NCI-H1092 treated with DMSO at 0.1 percent for 48 hours (cell line): ENCODE measurements at regions not wholly inside any gene's neighbourhood (a gene's known extent, or its start where the extent isn't known, plus 50 kb on each side); places are given as distances from the start of the nearest gene placed in this dataset.

Source experiments
- DNase-seq: peaks from one replicate; lab custom pipeline; 2025; lab: John Stamatoyannopoulos, UW

- no peak for DNase-seq
Measured at GRCh38 chrX:20863649-20864048, 510.6 kb upstream of the CNKSR2 start.

GRCh38 chrX:20861113-20861512 lies 513.1 kb upstream of the CNKSR2 start:
- no peak for DNase-seq

- no peak for DNase-seq
Measured at GRCh38 chrX:20857746-20858145, 516.5 kb upstream of the CNKSR2 start.

- no peak for DNase-seq
Measured at GRCh38 chrX:20838477-20838876, 535.7 kb upstream of the CNKSR2 start.

GRCh38 chrX:20829665-20830491 lies 544.3 kb upstream of the CNKSR2 start:
- DNase-seq = no peak

GRCh38 chrX:20825984-20826383 lies 548.2 kb upstream of the CNKSR2 start:
- DNase-seq = no peak

GRCh38 chrX:20803971-20804370 lies 537.3 kb upstream of the RPS6KA3 start:
- no peak for DNase-seq

- DNase-seq = no peak
Measured at GRCh38 chrX:20802036-20802435, 535.3 kb upstream of the RPS6KA3 start.

- no peak for DNase-seq
Measured at GRCh38 chrX:20796450-20796849, 529.7 kb upstream of the RPS6KA3 start.

- DNase-seq = no peak
Measured at GRCh38 chrX:20789103-20789502, 522.4 kb upstream of the RPS6KA3 start.

- no peak for DNase-seq
Measured at GRCh38 chrX:20767346-20767745, 500.6 kb upstream of the RPS6KA3 start.

GRCh38 chrX:20756585-20756984 lies 489.9 kb upstream of the RPS6KA3 start:
- no peak for DNase-seq

GRCh38 chrX:20753076-20753475 lies 486.4 kb upstream of the RPS6KA3 start:
- no peak for DNase-seq

- DNase-seq = no peak
Measured at GRCh38 chrX:20746690-20747089, 480.0 kb upstream of the RPS6KA3 start.

GRCh38 chrX:20743046-20743445 lies 476.3 kb upstream of the RPS6KA3 start:
- DNase-seq = peak; percentile 94

- DNase-seq = peak; percentile 96
Measured at GRCh38 chrX:20742106-20742505, 475.4 kb upstream of the RPS6KA3 start.

- DNase-seq = no peak
Measured at GRCh38 chrX:20740443-20740842, 473.7 kb upstream of the RPS6KA3 start.

- no peak for DNase-seq
Measured at GRCh38 chrX:20739038-20739745, 472.5 kb upstream of the RPS6KA3 start.

- no peak for DNase-seq
Measured at GRCh38 chrX:20729416-20729815, 462.7 kb upstream of the RPS6KA3 start.

- DNase-seq = no peak
Measured at GRCh38 chrX:20727447-20727846, 460.7 kb upstream of the RPS6KA3 start.

- no peak for DNase-seq
Measured at GRCh38 chrX:20720954-20721626, 454.4 kb upstream of the RPS6KA3 start.

- DNase-seq = no peak
Measured at GRCh38 chrX:20718592-20719380, 452.1 kb upstream of the RPS6KA3 start.
